NCI-H510A (cell line): ENCODE measurements at regions not wholly inside any gene's neighbourhood (a gene's known extent, or its start where the extent isn't known, plus 50 kb on each side); places are given as distances from the start of the nearest gene placed in this dataset.

Source experiments
- DNase-seq: peaks from one replicate; lab custom pipeline; 2025; lab: John Stamatoyannopoulos, UW

GRCh38 chr1:222104694-222105392 is 363.0 kb upstream of the DUSP10 start:
- DNase-seq: no peak

- DNase-seq: no peak
These were observed 362.2 kb upstream of the DUSP10 start for GRCh38 chr1:222104097-222104496.

DNA sequence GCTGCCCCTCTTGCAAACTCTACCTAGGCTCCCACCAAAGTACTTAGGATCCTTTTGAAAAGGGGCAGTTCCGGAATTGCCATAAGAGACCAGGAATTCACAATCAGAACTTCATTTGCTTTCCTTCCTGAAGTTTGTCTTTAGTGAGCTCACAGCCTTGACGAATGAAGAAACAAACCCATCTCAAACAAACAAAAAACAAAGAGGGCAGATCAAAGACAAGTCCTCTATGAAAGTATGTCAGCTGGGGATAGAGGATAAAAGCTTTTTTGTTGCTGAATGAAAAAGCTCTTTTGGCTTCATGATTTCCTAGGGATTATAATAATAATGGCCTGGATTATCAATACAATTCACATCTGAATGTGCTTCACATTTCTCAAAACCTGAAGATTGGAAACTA is 357.9 kb upstream of the DUSP10 start:
- DNase-seq: no peak

DNA sequence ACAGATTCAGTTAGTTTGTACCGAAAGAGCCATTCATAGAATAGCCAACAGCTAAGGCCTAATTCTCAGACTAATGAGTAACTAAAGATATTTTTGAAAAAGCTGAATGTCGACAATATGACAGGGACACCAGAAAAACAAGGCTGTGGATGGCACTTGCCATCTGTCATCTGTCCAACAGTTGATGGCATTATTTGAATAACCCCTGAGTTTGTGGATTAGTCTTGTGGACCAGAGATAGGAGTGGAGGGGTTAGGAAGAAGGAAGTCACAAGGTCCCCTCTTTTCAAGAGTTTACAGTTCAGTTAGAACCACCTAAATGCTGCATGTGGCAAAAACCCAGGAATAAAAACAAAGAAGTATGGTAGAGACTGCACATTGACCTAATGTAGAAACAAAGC is 356.5 kb upstream of the DUSP10 start:
- no peak for DNase-seq

DNA sequence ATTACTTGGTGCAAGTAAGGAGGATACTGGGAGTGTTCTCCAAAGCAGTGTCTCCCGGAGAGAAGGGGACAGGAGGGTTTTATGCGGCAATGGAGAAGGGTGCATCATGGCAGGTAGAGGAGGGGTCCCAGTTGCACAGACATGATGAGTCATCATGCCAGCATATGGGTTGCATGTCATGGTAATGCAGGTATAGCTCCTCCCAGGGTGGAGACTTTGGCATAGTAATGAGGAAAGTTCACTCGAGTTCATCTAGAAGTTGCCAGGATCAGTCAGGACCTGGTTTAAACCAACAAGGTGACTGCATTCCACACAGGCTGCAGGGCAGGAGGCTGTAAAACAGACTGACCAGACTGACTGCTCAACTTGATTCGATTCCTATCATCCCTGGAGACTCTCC is 355.7 kb upstream of the DUSP10 start:
- DNase-seq: no peak

DNA sequence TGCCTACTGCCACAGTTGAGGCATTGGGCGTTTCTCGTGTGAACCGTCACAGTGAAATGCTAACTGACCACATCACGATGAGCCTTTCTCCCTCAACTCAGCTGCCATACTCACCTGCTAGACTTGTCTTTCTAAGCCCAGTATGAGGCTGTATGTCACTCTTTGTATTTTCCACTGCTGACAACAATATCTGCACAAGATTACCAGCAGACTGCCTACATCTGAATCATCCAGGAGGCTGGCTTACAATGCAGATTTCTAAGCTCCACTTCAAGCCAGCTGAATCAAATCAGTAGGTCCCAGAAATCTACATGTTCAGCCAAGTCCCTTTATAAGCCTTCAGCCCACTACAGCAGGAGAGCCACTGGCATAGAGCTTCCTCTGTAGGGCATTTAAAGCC is 355.0 kb upstream of the DUSP10 start:
- no peak for DNase-seq

DNA sequence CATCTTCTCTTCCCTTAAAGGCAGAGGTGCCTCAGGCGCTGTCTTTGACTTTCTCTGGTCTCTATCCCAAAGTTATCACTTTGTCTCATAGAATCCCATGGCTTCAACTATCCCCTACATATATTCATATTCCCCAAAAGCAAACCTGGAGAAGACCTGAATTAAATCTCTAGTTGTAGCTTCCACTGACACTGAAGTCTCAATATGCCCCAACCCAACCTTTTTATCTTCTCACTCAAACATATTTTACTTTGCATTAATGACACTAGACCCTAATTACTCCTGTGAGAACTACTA is 354.5 kb upstream of the DUSP10 start:
- no peak for DNase-seq

- DNase-seq: no peak
These were observed 354.0 kb upstream of the DUSP10 start for GRCh38 chr1:222095606-222096475.

- no peak for DNase-seq
These were observed 351.6 kb upstream of the DUSP10 start for GRCh38 chr1:222093518-222093917.

GRCh38 chr1:222090103-222090502 is 348.2 kb upstream of the DUSP10 start:
- DNase-seq: no peak

DNA sequence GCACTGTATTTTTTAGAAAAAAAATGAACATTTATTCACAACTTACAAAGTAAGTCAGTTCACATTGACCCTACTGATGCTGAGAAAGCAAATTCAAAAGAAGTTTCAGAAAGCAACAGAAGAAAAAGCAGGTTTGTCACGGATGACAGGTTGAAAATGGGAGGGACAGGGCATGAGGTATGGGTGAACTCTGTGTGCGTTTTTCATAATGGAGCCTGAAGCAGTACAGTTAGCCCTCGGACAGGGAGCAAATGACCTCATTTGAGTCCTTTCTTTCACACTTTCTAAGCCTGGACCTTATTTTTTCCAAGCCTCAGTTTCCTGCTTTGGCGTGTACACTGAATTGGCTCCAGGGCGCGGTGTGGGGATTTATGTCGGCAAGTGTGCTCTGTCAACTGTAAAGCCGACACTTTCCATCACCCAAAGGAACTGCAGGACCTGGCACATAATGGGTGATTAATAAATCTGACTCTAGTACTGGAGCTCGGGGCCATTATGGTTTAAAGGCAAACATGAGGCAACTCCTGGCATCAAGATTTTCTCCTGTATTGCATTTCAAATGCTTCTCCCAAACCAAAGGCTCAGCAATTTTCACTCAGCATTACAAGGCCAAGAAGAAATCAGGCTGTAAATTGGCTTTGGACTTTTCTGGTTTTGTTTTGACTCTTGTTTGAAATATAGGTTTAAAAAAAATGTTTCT is 345.5 kb upstream of the DUSP10 start:
- no peak for DNase-seq

DNA sequence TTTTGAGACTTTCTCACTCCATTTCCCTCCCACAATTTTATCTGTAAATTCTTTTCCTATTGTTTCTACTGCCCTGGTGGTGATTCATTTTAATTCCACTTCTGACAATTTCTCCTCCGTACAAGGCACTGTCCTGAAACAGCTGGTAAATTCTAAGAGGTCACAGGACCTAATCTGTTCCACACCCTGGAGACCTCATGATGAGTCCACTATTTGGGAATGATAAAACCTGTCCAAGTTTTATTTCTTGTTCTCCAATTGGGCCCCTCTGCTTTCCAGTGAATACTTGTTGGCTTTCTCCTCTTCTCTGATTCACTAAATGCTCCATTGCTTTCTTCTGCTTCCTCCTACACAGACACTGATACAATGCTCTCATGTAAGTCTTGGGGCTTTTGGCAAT is 343.1 kb upstream of the DUSP10 start:
- no peak for DNase-seq

- DNase-seq: no peak
These were observed 342.2 kb upstream of the DUSP10 start for GRCh38 chr1:222084048-222084447.

- no peak for DNase-seq
These were observed 340.0 kb upstream of the DUSP10 start for GRCh38 chr1:222081859-222082258.

DNA sequence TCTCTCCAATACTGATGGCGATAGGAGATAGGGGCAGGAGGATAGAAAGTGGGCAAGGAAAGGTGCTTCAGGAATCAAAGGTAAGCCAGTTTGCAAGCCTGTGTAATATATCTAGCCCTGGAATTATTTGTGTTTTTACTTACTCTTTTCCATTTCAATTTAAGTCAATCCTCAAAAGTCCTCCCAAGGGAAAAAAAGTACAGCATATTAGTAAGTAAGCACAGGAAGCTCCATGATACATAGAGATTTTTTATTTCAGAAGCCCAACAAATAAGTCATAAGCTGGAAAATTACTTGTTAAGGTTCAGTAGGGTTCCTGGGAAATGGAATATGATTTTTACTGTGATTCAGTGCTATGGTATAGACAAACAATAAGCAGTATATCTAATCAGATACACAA is 337.7 kb upstream of the DUSP10 start:
- no peak for DNase-seq

DNA sequence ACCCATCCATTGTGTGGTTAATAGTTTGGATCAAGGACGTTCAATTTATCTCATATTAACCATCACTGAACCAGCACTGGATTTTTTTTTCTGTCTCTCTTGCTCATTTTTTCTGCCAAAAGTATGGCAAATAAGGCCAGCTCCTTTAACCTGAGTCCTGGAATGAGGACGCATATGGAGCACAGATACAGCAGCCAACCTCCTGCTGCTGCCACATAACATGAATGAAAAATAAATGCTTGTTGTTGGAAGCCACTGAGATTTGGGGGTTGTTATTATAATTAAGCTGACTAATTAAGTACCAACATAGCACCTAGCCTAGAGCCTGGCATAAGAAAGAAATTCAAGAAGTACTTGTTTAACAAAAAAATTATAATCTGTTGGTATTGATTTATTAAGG is 335.3 kb upstream of the DUSP10 start:
- DNase-seq: no peak

DNA sequence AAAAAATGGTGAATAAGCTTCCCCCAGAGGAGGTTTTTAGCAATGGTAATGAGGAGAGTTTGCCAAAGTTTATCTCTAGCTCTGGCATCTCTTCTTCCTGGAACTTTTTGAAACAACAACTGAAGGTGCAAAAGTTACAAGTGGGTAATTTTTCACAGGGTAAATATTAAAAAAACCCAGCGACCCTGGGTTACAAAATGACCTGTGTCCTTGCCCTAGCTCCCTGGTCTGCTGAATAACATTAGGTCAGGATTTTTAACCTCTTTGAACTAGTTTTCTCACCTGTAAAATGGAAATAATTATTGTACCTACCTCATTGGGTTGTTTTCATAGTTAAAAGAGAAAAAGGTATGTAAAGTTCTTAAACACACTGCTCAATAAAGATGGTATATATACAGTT is 332.4 kb upstream of the DUSP10 start:
- no peak for DNase-seq

GRCh38 chr1:222073307-222073995 is 331.6 kb upstream of the DUSP10 start:
- no peak for DNase-seq

GRCh38 chr1:222071387-222071786 is 329.5 kb upstream of the DUSP10 start:
- DNase-seq: no peak

- DNase-seq: no peak
These were observed 327.0 kb upstream of the DUSP10 start for GRCh38 chr1:222068937-222069336.

GRCh38 chr1:222068101-222068500 is 326.2 kb upstream of the DUSP10 start:
- DNase-seq: no peak

DNA sequence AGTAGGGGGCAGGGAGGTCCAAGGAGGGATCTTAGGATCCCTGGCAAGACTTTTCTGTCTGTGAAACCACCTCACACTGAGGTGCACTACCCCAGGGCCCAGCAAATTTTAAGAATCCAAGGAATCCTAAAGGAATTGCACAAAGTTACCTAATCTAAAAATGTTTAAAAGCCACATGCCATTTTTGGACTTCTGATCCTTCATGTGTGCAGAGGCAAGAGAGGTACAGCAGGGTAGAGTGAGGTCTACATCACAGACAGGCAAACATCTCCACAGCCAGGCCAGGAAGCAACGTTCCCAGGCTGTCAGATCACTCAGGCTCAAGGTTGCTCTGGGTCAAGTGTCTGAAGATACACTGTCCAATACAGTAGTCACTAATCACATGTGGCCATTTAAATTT is 324.6 kb upstream of the DUSP10 start:
- no peak for DNase-seq

DNA sequence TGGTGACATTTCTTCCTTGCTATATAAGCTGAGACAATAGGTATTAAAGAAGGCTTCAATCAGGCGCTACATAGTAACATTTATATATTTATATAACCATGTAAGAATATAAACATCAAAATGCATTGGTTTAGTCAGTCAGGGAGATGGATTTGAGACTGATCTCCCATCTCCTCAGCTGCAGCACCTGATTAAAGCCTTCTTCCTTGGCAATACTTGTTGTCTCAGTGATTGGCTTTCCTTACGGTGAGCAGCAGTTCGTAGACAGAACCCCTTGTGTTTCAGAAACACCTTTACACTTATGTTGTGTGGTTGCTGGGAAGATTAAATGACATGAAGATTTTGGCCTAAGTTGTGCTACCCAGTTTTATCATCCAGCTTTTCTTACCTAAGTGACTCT is 323.3 kb upstream of the DUSP10 start:
- DNase-seq: no peak
